Hematopoietic multipotent progenitor cell treated with erythropoietin and hydrocortisone succinate and interleukin-3 and kit ligand, for 6 days (in vitro differentiated cells): ENCODE measurements at regions not wholly inside any gene's neighbourhood (a gene's known extent, or its start where the extent isn't known, plus 50 kb on each side); places are given as distances from the start of the nearest gene placed in this dataset.
"Not testable (repeated sequence)": the region's sequence is repeated elsewhere in the genome, so short reads cannot be mapped to it uniquely, and the experiment has no call there.

Experiments
- DNase-seq: peaks from one replicate; pipeline ENCODE4 v3.0.0-alpha.2; 2015

DNA sequence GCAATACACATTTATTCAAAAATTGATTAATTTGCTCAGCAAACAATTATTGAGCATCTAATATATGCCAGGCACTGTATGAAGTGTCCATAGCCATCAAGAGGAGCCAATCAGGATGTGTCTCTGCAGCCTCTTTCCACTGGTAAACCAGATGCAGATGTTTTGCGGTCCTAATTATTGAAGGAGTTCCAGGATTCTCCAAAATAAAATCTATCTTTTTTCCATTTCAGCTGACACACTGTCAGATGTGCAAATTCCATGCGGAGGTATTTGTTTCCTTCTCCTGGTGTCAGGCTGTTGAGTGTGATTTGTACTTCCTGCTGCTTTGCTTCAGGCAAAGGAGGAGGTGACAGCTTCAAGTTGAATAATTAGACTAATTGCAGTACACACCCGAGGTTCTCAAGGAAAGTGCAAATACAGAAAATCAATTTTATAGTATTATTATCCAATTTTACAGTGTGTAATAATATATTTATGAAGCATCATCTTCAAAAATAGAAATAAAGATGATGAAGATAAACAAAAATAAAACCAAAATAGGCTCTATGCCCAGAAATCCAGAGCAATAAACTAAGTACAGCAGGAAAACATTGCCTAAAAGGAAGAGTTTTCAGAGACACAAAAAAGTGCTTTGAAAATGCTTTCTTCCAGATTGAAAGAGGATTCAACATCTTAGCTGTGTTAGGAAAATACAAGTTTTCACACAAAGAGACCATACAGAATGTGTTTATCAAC lies 1352.9 kb upstream of the CHAC2 start:
- no peak for DNase-seq

DNA sequence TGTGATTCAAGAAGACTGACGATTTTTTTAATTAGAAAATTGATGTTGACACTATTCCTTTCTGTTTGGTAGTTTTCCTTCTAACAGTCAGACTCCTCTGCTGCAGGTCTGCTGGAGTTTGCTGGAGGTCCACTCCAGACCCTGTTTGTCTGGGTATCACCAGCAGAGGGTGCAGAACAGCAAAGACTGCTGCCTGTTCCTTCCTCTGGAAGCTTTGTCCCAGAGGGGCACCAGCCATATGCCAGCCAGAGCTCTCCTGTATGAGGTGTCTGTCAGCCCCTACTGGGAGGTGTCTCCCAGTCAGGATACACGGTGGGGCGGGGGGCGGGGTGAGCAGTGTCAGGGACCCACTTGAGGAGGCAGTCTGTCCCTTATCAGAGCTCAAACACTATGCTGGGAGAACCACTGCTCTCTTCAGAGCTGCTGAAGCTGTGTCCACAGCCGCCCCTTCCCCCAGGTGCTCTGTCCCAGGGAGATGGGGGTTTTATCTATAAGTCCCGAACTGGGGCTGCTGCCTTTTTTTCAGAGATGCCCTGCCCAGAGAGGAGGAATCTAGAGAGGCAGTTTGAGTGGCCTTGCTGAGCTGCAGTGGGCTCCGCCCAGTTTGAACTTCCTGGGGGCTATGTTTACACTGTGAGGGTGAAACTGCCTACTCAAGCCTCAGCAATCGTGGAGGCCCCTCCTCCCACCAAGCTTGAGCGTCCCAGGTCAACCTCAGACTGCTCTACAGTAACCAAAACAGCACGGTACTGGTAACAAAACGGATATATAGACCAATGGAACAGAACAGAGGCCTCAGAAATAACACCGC lies 1358.1 kb upstream of the CHAC2 start:
- not testable (repeated sequence) for DNase-seq

DNA sequence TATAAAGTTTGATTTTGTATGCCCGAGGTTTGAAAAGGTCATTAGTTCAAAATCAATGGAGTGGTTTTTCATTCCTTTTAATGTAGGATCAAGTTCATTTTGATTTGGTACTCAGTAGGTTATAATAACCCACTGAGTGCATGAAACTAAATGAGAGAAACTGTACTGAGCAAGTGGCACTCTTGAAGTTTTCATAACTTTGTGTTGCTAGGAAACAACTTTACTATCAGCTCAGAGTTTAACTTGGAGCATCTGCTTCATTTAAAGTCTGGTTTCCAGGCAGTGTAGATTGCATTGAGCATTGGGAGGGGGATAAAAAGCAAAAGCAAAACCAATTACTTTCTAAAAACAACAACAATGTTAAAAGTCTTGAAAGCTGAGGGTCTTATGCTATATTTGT lies 1361.6 kb upstream of the CHAC2 start:
- no peak for DNase-seq

DNA sequence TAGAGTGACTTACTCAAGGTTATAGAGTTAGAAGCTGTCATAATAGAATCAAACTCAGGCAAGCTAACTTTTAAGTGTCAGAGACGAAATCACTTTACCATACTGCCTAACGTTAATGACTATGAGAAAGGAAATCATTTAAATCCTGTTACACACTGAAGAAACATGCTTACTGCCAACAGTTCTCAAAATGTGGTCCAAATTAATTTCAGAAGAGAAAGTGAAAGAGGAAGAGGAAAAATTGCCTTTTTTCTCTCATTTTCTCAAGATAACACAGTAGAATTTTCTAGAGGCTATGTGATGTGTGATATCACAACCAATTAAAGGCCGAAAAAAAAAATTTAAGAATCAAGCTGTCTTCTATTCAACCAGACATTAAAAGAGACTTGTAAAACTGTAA lies 1362.7 kb upstream of the CHAC2 start:
- no peak for DNase-seq

DNA sequence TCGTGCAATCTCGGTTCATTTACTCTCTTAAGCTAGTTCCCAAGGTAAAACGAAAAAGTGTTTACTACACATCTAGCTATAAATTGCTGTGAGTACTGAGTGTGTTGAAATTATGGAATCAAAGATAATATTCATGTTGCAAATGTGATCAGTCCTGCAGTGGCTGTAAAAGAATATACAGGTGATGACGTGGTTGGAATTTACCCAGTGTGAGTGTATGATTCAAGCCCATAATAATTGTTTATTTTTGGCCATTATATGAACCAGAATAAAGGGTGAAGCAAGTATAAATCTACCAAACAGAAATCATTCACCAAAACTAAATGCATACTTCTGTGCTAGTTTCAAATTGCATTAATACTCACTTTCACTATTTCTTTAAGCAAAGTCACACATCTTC lies 1363.6 kb upstream of the CHAC2 start:
- no peak for DNase-seq

DNA sequence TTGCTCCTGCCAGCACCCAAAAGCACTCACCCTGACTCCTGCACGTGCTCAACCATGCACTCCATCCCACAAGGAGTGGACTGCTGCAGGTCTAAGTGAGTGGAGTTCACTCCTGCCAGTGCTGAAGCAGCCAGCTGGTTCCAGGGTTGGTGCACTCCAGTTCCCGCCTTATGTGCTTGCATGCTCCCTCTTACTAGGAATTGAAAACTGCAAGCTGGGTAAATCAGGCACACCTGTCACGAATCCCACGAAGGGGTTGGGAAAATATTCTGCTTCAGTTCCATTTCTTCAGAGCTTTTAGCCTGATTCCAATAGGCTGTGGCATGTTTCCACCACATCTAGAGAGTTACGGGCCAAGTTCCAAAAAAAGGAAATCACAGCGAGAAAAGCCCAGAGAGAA lies 1365.5 kb upstream of the CHAC2 start:
- no peak for DNase-seq

DNA sequence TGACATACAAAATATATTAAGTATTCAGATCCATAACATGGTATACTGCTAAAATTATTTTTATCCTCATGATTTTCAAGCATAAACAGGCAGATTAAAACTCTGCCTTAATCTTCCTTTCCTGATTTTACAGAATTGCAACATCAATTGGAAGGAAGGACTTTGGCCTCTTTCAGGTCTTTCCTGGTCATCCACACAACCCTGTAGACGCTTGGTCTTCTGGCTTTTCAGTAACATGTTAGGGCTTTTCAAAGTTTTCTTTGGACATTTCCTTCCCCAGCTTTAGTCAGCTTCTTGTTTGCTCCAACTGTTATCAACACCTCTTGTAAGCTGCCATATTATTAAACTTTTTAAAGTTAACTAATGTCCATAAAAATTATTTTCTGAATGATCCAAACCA lies 1364.9 kb upstream of the NRXN1 start:
- no peak for DNase-seq

DNA sequence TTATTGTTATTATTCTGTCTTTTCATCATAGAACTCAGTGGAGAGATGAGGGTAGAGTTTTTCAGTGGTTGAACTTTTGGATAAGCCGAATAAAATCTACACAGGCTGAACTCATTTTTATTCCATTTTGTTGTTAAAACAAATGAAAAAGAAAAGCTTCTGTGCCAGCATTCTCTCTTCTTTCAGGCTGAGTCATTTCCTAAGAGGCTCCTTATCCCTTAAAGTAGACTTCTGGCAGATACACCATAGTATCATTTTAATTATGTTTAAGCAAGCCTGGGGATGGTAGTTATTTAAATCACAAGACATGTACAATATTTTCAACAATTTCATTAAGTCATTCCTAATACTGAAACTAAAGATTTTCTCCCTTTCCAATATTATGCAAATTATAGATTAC lies 1364.0 kb upstream of the NRXN1 start:
- no peak for DNase-seq

DNA sequence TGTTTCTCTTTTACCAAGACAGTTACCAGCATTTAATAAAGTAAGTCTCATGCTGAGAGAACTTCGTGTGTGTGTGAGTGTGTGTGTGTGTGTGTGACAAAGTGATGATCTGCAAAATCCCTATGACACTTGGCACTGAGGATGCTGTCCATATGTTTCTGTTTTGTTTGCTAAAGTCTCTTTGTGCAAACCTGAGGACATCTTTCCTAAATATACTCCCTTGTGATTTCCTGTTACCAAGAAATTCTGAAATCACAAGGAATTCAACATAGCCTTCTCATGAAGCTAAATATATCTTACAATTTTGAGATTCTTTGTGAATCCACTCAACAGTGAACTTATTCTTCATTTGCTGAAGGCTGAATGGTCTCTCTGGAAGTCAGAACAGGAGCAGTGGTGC lies 1359.7 kb upstream of the NRXN1 start:
- no peak for DNase-seq

DNA sequence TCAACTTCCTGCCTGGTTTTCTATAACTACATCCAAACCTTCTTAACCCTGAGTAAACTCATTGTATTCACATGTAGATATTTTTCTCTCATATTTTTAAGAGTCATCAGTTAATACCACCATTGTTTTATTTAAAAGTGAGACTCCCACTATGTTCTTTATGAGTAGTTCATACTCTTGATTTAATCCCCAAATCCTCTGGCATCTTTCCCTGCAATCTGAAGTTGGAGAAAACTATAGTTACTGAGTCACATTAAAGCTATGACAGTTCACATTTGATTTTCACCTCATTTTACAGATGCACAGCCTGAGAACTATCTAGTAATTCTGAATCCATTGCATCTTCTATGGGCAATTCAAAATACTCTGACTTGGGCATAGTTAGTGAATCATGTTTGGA lies 1358.7 kb upstream of the NRXN1 start:
- no peak for DNase-seq

DNA sequence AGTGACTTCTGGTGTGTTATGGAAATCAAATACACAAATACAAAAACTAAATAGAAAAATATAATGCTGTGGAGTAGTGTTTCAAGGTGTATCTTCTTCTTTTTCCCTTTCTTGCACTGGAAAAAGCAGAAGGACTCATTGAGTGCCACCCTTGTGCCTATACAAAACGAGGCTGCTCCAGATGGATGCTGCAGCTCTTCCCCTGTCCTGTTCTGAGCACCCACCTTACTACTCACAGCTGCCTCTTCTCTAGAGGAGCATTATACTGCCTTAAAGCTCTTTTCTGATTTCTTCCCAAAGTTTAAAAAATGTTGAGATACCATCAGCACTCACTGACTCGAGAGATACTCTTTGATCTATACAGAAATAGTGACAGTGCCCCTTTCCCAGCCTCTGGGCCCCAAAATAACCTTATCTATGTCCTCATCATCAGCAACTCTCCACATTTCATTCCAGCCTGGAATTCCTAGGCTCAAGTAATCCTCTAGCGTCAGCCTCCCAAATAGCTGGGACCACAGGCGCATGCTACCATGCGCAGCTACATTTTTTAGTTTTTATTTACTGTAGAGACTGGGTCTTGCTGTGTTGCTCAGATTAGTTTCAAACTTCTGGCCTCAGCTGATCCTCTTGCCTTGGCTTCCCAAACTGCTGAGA lies 1356.1 kb upstream of the NRXN1 start:
- no peak for DNase-seq

DNA sequence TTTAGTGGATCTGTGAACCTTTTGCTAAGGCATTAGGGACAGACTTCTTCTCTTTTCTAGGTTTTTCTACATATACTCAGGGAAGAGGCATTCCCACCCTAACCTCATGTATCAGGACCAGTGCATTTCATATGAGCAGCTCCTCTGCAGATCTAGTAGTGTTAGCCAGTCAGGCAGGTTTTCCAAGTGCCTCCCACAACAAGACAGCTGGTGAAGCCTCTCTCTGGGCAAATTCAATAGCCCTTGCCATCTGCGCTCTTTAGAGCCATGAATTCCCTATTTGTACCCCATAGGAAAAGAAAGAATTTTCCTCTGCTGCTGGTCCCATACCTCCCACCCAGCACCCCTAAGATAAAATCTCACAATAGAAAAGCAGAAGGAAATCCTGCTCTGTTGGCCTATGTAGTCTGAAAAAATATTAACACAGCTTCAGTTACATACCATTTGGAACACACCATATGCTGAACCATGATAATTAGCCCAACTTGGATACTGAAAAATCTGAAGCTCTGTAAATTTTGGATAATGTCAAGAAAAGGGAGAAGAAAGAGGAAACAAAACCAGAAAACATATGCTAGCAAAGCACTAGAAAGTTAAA lies 1354.6 kb upstream of the NRXN1 start:
- DNase-seq = no peak

DNA sequence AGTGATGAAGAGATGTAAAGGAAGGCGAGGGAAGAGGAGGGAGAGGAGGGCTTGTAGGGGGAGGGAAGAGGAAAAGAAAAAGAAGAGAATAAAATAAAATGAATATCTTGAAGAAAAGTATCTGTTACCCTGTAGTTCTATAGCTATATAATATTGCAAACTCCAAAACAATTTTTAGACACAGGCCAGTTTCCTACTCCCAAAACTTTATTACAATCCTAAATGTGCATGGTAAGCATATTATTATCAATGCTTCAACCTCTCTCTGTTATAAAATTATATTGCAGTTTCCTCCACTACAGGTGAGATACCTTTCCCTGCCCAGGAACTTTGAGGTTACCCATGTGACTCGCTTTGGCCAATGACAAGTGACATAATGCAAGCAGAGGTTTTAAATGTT lies 1351.6 kb upstream of the NRXN1 start:
- DNase-seq = no peak

DNA sequence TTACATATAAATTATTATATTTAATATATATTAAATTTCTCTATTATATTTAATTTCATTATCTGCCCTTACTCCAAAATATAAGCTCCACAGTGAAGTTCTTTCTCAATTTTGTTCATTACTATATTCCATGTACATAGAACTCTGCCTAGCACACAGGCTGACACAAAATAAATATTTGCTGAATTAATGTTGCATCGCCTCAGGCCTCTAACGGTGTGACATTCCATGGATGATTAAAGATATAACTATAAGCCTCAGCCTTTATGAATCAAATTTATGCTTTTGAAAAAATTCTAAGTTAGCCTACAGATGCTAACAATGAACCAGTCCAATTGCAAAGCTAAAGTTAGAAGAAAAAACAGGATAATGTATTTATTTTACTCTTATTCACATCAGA lies 1337.2 kb upstream of the NRXN1 start:
- no peak for DNase-seq

DNA sequence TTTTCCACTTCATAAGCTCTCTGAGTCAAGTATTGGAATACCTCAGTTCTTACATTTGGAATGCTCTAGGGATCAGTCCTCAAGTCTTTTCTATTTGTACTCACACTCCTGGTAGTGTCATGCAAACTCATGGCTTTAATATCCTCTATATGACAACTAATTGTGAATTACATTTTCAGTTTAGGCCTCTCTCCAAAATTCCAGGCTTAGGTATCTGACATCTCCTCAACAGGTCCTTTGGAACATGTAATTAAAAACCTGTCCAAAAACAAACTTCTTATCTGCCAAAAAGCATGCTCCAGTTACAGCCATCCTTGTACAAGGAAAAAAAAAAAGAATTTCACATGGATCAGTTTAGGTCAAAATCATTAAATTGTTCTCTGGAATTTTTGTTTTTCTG lies 1336.2 kb upstream of the NRXN1 start:
- no peak for DNase-seq

DNA sequence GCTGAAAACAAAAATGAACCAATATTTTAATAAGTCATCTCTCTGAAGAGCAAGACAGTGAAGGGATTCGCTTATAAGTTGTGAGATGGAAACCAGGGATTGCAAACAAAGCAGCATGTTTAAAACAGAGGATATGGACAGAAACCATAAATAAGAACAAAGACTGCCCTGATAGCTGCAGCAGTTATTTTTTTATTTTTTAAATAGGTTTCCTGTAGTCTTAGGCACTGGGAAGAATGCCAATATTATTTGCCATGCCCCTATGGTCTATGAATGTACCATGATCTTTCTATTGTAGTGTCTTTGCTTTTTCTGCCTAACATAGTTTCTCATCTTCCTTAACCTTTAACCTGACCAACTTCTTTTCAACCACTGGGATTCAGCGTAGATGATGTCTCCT lies 1334.0 kb upstream of the NRXN1 start:
- DNase-seq = no peak

DNA sequence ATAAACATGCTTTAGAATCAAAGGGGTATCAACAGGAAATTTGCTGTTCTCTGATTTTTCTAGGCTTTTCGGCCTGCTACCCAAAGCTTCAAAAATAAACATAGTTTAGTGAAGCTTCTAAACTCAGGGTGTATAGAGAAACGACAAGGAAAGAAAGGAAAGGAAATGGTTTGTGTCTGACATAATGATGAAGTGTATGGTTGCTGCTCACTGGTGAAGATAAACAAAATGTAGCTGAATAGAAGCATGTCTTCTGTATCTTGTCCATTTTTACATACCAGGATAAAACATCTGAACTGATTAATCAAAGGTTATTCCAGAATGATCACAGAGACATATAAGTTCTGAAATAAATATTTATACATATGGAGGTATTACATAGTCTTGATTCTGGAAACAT lies 1324.6 kb upstream of the NRXN1 start:
- no peak for DNase-seq

DNA sequence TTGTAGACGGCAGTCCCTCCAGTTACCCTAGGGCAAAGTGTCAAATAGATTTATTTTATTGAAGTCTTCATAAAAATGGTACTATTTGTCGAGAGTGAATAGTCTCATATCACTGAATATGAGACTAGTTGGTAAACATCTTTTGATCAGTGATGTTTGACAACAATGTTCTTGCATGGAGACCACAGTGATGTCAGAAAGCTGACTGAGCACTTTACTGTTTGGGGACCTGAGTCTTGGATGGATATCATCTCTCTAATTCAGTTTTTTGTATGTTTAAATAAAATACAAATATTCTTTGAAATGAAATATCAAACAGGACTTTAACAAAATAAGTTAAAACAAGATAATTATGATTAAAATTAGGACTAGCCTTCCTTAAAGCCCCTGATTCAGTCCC lies 1315.4 kb upstream of the NRXN1 start:
- no peak for DNase-seq

DNA sequence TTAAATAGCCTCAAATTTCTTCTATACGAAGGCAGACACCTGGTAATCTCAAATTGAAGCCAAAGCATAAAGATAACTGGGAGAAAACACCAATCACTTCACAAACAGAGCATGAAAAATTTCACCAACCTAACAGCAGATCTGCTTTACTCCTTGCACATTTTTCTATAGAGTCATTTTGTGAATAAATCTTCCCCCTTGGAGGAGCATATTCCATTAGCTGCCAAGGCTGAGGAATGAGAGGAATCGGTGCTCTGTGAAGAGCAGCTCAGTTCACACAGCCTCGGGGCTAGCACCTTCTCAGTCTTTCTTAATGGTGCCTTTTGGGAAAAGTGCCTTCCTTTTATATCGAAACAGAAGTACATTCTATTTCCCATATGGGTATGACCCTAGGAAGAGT lies 1313.7 kb upstream of the NRXN1 start:
- DNase-seq = no peak

DNA sequence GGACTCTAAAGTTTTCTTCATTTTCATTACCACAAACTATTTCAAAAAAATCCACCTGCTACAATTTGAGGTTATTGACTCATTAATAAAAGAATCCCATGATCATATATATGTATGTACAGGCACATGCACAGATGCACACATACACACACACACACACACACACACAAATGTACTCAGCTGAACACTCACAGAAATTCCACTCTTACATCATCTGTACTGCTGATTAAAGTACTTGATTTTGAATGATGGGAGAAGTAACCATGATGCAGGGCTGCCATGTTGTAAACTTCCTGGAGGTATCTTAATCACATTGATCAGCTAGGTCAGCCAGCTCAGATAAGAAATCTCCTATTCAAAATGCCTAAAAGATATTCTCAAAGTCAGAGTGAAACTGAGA lies 1313.2 kb upstream of the NRXN1 start:
- DNase-seq = no peak

DNA sequence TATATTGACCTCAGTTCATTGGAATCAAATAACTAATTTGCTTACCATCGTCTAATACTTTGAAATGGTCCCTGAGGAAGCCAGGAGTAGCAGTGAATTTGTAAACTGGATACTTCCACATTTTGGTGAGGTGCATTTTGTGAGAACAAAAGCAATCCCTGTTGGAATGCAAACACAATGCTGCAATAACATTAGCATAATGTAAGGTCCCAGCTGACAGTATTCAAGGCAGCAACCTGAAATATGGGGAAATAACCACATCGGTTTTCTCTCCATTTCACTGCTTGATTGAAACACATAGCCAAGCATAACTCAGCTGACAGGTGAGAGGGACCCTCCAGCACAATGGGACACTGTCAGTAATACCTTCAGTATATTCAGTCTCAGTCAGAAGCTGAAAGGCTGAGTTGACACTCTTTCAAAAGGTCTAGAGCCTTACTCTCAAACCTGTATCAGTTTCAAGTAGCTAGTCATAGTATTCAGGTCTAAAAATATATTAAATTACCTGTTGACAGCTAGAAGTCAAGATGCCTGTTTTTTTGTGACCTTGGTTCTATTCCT lies 1311.9 kb upstream of the NRXN1 start:
- DNase-seq = no peak

DNA sequence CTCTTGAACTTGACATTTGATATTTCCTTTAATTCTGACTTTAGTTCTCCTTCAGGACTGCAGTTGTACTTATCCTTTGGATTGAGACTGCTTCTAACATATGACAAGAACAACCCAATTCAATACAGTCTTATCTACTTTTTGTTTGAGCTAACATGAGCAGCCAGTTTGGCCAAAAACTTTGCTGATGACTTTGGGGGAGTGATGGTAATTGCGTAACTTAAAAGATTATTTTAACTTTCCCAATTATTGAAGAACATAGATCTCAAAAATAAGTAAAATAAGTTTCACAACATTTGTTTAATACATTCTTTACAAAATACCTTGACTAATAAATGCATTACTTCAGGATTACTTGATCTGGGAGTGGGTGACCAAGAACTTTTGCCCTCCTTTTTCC lies 1311.1 kb upstream of the NRXN1 start:
- no peak for DNase-seq

DNA sequence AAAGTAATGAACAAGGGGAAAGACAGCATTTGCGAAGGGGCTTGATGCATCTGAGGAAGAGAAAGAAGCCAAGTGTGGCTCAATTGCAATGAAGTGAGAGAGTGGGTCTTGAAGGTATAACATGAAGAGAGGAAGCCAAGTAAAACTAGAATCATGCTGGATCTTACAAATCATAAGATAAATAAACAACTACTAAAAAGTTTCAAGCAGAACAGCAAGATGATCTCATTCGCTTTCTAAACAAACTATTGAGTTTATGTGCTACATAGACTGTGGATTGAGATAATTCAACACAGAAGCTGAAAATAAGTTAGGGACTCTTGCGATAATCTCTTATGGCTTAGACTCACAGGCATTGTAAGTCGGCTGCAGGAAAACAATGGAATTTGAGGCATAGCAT lies 1310.5 kb upstream of the NRXN1 start:
- DNase-seq = no peak

DNA sequence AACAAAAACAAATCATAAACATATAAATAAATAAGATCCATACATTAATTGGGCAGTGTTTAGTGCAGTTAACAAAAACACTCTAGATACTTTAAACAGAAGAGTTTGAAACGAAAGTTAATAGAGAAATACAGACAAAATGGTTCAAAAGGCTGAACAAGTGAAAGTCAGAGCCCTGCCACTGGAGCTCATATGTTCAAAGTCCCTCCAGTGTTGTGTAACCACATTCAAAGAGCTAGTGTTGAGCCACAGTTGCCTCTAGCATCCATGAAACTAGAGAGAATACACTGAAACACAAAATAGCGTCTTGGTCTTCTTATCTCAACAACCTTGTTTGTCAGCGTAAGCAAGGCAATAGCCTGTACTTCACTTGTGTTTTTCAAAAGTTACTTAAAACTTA lies 1309.8 kb upstream of the NRXN1 start:
- DNase-seq = no peak
